ENCODE measurements at regions not wholly inside any gene's neighbourhood (a gene's known extent, or its start where the extent isn't known, plus 50 kb on each side); places are given as distances from the start of the nearest gene placed in this dataset.

DNA sequence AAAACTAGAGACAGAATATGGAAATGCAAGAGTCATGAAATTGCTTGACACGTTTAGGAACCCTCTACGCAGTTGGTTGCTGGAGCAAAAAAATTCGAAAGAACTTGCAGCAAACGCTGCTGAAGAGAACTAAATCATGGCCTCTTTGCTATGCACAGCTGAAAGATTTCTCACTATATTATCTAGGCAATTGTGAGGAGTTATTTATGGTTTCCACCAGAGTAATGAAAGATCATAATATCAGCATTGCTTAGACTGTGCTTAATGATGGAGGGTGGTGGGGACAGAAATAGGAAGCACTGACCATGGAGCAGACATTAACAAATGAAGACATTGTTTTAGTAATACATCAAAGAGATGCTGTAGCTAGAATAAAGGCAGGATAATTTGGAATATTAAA lies 593.4 kb upstream of the ZNF717 start:
- no peaks in the 10 kb centered on the region for H3K4me1 ChIP-seq (ENCODE audit: low read length)
- no peak overlapping the region for H3K4me2 ChIP-seq (ENCODE audit: low read length)
- no peak overlapping the region for H3K27ac ChIP-seq (ENCODE audit: low read length)
- no peak overlapping the region for H2AFZ ChIP-seq (ENCODE audit: low read depth, low read length)
- H4K20me1 ChIP-seq (ENCODE audit: insufficient read depth, low read length), result no peaks in the 10 kb centered on the region
- TF ChIP-seq, protein P1, sequence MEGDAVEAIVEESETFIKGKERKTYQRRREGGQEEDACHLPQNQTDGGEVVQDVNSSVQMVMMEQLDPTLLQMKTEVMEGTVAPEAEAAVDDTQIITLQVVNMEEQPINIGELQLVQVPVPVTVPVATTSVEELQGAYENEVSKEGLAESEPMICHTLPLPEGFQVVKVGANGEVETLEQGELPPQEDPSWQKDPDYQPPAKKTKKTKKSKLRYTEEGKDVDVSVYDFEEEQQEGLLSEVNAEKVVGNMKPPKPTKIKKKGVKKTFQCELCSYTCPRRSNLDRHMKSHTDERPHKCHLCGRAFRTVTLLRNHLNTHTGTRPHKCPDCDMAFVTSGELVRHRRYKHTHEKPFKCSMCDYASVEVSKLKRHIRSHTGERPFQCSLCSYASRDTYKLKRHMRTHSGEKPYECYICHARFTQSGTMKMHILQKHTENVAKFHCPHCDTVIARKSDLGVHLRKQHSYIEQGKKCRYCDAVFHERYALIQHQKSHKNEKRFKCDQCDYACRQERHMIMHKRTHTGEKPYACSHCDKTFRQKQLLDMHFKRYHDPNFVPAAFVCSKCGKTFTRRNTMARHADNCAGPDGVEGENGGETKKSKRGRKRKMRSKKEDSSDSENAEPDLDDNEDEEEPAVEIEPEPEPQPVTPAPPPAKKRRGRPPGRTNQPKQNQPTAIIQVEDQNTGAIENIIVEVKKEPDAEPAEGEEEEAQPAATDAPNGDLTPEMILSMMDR (IDR thresholded peaks at IDR 0.05; ENCODE audit: low read depth, low read length), result no peak
- TF ChIP-seq EZH2phosphoT487 (IDR thresholded peaks at IDR 0.05; ENCODE audit: low read depth), result no peak
- no peaks in the 10 kb centered on the region for H3K79me2 ChIP-seq (ENCODE audit: low read length)
- no peaks in the 10 kb centered on the region for H3K36me3 ChIP-seq (replicated peaks; ENCODE audit: low read depth, low read length)
- H3K9ac ChIP-seq (ENCODE audit: low read length), result no peak overlapping the region
- no peak overlapping the region for H3K4me3 ChIP-seq (ENCODE audit: low read length)
- H3K9me3 ChIP-seq (ENCODE audit: insufficient read depth, low read length), result no peaks in the 10 kb centered on the region
- H3K27me3 ChIP-seq (ENCODE audit: low read depth, low read length), result no peaks in the 10 kb centered on the region

GRCh38 chr3:76383781-76384180 lies 598.4 kb upstream of the ZNF717 start:
- no peak overlapping the region for H3K9ac ChIP-seq (ENCODE audit: low read length)
- H3K4me3 ChIP-seq (ENCODE audit: low read length), result no peak overlapping the region

DNA sequence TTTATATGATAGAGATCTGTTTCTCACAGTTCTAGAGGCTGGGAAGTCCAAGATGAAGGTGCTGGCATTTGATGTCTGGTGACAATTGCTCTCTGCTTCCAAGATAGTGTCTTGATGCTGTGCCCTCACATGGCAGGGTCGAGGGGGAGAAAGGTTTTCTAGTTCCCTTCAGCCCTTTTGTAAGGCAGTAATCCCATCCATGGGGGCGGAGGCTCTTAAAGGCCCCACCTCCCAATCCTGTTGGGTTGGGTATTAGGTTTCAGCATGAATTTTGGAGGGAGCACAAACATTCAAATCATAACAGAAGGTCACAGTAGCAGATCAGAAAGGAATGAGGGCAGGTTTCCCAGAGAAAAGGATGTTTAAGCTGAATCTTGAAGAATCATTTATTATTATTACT lies 601.7 kb upstream of the ZNF717 start:
- Histone ChIP-seq H3K4me1 (ENCODE audit: low read length) (no peaks in the 10 kb centered on the region), H3K4me2 (ENCODE audit: low read length) (no peak overlapping the region), H3K27me3 (ENCODE audit: low read depth, low read length) (no peaks in the 10 kb centered on the region), H3K9me3 (ENCODE audit: insufficient read depth, low read length) (no peaks in the 10 kb centered on the region), H3K79me2 (ENCODE audit: low read length) (no peaks in the 10 kb centered on the region), H4K20me1 (ENCODE audit: insufficient read depth, low read length) (no peaks in the 10 kb centered on the region), H2AFZ (ENCODE audit: low read depth, low read length) (no peak overlapping the region), H3K4me3 (ENCODE audit: low read length) (no peak overlapping the region), H3K9ac (ENCODE audit: low read length) (no peak overlapping the region), H3K27ac (ENCODE audit: low read length) (no peak overlapping the region), H3K36me3 (replicated peaks; ENCODE audit: low read depth, low read length) (no peaks in the 10 kb centered on the region)
- TF ChIP-seq, protein P1 (IDR thresholded peaks at IDR 0.05; ENCODE audit: low read depth, low read length), result no peak
- TF ChIP-seq EZH2phosphoT487 (IDR thresholded peaks at IDR 0.05; ENCODE audit: low read depth), result no peak

More at GRCh38 chr3:76383781-76384180, 598.4 kb upstream of the ZNF717 start:
- H3K27me3 ChIP-seq (ENCODE audit: low read depth, low read length), result no peaks in the 10 kb centered on the region
- no peaks in the 10 kb centered on the region for H3K36me3 ChIP-seq (replicated peaks; ENCODE audit: low read depth, low read length)
- H2AFZ ChIP-seq (ENCODE audit: low read depth, low read length), result no peak overlapping the region
- H3K9me3 ChIP-seq (ENCODE audit: insufficient read depth, low read length), result no peaks in the 10 kb centered on the region
- no peak for TF ChIP-seq EZH2phosphoT487 (IDR thresholded peaks at IDR 0.05; ENCODE audit: low read depth)
- TF ChIP-seq, protein P1 (IDR thresholded peaks at IDR 0.05; ENCODE audit: low read depth, low read length), result no peak
- no peaks in the 10 kb centered on the region for H4K20me1 ChIP-seq (ENCODE audit: insufficient read depth, low read length)
- H3K4me2 ChIP-seq (ENCODE audit: low read length), result no peak overlapping the region
- no peaks in the 10 kb centered on the region for H3K79me2 ChIP-seq (ENCODE audit: low read length)
- no peaks in the 10 kb centered on the region for H3K4me1 ChIP-seq (ENCODE audit: low read length)
- no peak overlapping the region for H3K27ac ChIP-seq (ENCODE audit: low read length)

DNA sequence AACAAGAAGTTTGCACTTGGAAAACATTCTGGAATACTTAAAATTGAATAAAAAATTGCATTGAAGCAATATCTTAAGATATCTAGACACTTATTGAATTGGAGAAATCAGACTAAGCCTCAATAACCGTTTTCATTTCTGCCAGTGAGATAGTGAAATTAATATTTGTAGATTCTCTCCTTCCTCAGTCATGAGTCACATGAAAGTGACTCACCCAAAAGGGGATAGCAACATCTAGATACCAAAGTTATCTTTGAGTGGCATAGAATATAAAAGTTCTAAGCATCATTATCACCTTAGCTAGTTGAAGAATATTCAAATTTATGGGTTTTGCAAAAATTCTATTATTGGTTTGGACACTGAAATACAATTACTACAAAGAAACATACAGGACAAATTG lies 614.8 kb upstream of the ZNF717 start:
- H4K20me1 ChIP-seq (ENCODE audit: insufficient read depth, low read length), result no peaks in the 10 kb centered on the region
- H3K27ac ChIP-seq (ENCODE audit: low read length), result no peak overlapping the region
- no peak overlapping the region for H3K4me2 ChIP-seq (ENCODE audit: low read length)

More for the DNA sequence above, 614.8 kb upstream of the ZNF717 start:
- no peaks in the 10 kb centered on the region for H3K27me3 ChIP-seq (ENCODE audit: low read depth, low read length)
- no peaks in the 10 kb centered on the region for H3K36me3 ChIP-seq (replicated peaks; ENCODE audit: low read depth, low read length)
- no peak overlapping the region for H2AFZ ChIP-seq (ENCODE audit: low read depth, low read length)
- no peaks in the 10 kb centered on the region for H3K9me3 ChIP-seq (ENCODE audit: insufficient read depth, low read length)
- H3K9ac ChIP-seq (ENCODE audit: low read length), result no peak overlapping the region
- H3K79me2 ChIP-seq (ENCODE audit: low read length), result no peaks in the 10 kb centered on the region
- TF ChIP-seq EZH2phosphoT487 (IDR thresholded peaks at IDR 0.05; ENCODE audit: low read depth), result no peak
- TF ChIP-seq, protein P1 (IDR thresholded peaks at IDR 0.05; ENCODE audit: low read depth, low read length), result no peak
- H3K4me1 ChIP-seq (ENCODE audit: low read length), result no peaks in the 10 kb centered on the region
- no peak overlapping the region for H3K4me3 ChIP-seq (ENCODE audit: low read length)

Measured in OCI-LY3 (cell line).